Breast epithelium (tissue), 4 donors: ENCODE measurements at regions not wholly inside any gene's neighbourhood (a gene's known extent, or its start where the extent isn't known, plus 50 kb on each side); places are given as distances from the start of the nearest gene placed in this dataset.

Source experiments
- DNase-seq, 2 donors: peaks; one replicate each; pipeline ENCODE4 v3.0.0-alpha.2; 2019; ENCODE audit warnings: low spot score in 2 of 2
- H3K27ac ChIP-seq, 2 donors: fragments of 200-600 bp; sonication (generic) in 1 of 2; one replicate each; pipeline ENCODE4 v1.5.1; 2016 to 2019; ENCODE audit warnings: mild to moderate bottlenecking in 1 of 2
- H3K27me3 ChIP-seq, 2 donors: fragments of 200-600 bp; sonication (generic) in 1 of 2; one replicate each; pipeline versions ENCODE4 v1.5.1 to v1.6.0; 2017 to 2019; ENCODE audit warnings: control low read depth in 1 of 2, mild to moderate bottlenecking in 1 of 2
- H3K36me3 ChIP-seq: fragments of 200-600 bp; one replicate; pipeline ENCODE4 v1.5.1; 2019
- H3K4me1 ChIP-seq, 2 donors: fragments of 200-600 bp; sonication (generic); one replicate each; pipeline ENCODE4 v1.5.1; 2016 to 2019; ENCODE audit warnings: control low read depth in 1 of 2
- H3K4me3 ChIP-seq, 3 donors: fragments of 200-600 bp; sonication (generic); 1 replicate in 2 of 3; 2 replicates in 1 of 3; pipeline ENCODE4 v1.5.1; 2016 to 2019; ENCODE audit warnings: mild to moderate bottlenecking in 3 of 3, moderate library complexity in 2 of 3
- H3K9me3 ChIP-seq, 2 donors: fragments of 200-600 bp; sonication (generic) in 1 of 2; one replicate each; pipeline ENCODE4 v1.5.1; 2016 to 2019; ENCODE audit warnings: control low read depth in 1 of 2
- POLR2A ChIP-seq: fragments of 450-650 bp; IDR thresholded peaks from one replicate; pipeline ENCODE4 v1.6.1; 2016; ENCODE audit warnings: antibody characterized with exemption, mild to moderate bottlenecking, moderate library complexity
- POLR2AphosphoS5 ChIP-seq, 3 donors: sonication (generic); formaldehyde crosslinking; IDR thresholded peaks; one replicate each; pipeline ENCODE4 v1.6.1; 2017; ENCODE audit warnings: antibody characterized with exemption in 3 of 3
- intact Hi-C: fragments of 100-400 bp; cut with DNase I; formaldehyde crosslinking; loops from one replicate; pipeline ENCODE4 v1.15.1; 2023; ENCODE audit warnings: low total_unique reads
- TF ChIP-seq, protein P1 (sequence below), 3 donors: fragments of 450-650 bp; IDR thresholded peaks; one replicate each; pipeline ENCODE4 v1.5.1; 2016 to 2017; ENCODE audit warnings: antibody characterized with exemption in 3 of 3, mild to moderate bottlenecking in 3 of 3, moderate library complexity in 3 of 3

DNA sequence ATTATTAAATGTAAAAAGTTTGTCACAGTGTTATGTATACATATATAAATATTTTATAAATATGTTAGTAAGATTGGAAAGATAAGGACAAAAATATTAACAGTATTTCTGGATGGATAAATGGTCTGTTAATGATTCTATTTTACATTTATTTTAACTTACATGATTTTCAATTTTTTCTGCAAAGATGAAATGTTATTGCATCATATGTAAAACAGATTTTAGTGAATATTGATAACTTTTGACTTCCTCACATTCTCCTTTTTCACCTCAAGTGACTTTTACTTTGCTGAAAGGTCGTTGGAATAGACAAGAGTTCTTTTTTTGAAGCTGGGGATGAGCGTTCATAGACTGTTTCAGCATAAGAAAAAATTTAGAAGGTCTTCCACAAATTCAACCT lies 1554.7 kb upstream of the TENM4 start:
- intact Hi-C loops, result no loop called here
- Histone ChIP-seq H3K36me3 (no peaks in the 10 kb centered on the region), H3K9me3 (no peaks in the 10 kb centered on the region), H3K4me3 (no peak overlapping the region), H3K27me3 (no peaks in the 10 kb centered on the region), H3K27ac (no peak overlapping the region), H3K4me1 (no peaks in the 10 kb centered on the region)
- no peak for DNase-seq
- TF ChIP-seq POLR2A (no peak), POLR2AphosphoS5 (IDR thresholded peaks at IDR 0.05) (no peak)
- TF ChIP-seq, protein P1, sequence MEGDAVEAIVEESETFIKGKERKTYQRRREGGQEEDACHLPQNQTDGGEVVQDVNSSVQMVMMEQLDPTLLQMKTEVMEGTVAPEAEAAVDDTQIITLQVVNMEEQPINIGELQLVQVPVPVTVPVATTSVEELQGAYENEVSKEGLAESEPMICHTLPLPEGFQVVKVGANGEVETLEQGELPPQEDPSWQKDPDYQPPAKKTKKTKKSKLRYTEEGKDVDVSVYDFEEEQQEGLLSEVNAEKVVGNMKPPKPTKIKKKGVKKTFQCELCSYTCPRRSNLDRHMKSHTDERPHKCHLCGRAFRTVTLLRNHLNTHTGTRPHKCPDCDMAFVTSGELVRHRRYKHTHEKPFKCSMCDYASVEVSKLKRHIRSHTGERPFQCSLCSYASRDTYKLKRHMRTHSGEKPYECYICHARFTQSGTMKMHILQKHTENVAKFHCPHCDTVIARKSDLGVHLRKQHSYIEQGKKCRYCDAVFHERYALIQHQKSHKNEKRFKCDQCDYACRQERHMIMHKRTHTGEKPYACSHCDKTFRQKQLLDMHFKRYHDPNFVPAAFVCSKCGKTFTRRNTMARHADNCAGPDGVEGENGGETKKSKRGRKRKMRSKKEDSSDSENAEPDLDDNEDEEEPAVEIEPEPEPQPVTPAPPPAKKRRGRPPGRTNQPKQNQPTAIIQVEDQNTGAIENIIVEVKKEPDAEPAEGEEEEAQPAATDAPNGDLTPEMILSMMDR (IDR thresholded peaks at IDR 0.05), result no peak

DNA sequence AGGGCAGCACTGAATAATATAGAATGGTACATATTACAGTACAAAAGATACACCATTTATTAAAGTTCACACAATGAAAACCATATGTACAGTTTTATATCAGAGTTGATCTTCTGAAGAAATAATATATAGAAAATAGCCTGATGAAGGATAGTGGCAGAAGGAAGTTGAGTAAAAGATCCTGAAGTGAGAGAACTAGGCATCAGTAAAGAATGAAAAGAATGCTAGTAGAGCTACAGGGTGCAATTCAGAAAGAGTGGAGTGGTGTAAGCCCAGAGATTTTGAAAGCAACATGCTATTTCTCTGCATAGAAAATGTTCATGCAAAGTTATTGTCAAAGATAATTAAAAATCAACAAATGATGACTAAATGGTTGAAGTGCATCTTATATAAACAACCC lies 1552.7 kb upstream of the TENM4 start:
- Histone ChIP-seq H3K4me1 (no peaks in the 10 kb centered on the region), H3K9me3 (no peaks in the 10 kb centered on the region), H3K27ac (no peak overlapping the region), H3K36me3 (no peaks in the 10 kb centered on the region), H3K4me3 (no peak overlapping the region), H3K27me3 (no peaks in the 10 kb centered on the region)
- TF ChIP-seq, protein P1 (IDR thresholded peaks at IDR 0.05), result no peak
- TF ChIP-seq POLR2AphosphoS5 (IDR thresholded peaks at IDR 0.05) (no peak), POLR2A (no peak)
- DNase-seq, result no peak
- intact Hi-C loops, result no loop called here

DNA sequence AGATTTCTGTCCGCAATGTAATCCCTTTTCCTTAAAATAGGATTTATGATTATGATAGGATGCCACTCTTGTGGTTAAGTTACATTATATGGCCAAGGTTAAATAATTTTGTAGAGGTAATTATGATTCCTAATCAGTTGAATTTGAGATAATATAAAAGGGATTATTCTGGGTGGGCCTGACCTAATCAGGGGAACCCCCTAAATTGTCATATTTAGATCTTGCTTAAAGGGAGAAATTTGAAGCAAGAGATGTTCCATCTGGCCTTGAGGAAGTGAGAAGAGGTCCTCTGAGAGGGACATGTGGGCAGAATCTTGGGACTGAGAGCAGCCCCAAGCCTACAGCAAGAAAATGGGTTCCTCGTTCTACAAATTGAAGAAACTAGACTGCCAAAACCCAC lies 1550.1 kb upstream of the TENM4 start:
- intact Hi-C loops, result no loop called here
- H3K9me3 ChIP-seq, result no peaks in the 10 kb centered on the region
- H3K36me3 ChIP-seq, result no peaks in the 10 kb centered on the region
- DNase-seq, result no peak
- no peaks in the 10 kb centered on the region for H3K27me3 ChIP-seq
- no peak overlapping the region for H3K27ac ChIP-seq
- H3K4me1 ChIP-seq, result no peaks in the 10 kb centered on the region
- H3K4me3 ChIP-seq, result no peak overlapping the region
- TF ChIP-seq, protein P1 (IDR thresholded peaks at IDR 0.05), result no peak
- TF ChIP-seq POLR2AphosphoS5 (IDR thresholded peaks at IDR 0.05) (no peak), POLR2A (no peak)

DNA sequence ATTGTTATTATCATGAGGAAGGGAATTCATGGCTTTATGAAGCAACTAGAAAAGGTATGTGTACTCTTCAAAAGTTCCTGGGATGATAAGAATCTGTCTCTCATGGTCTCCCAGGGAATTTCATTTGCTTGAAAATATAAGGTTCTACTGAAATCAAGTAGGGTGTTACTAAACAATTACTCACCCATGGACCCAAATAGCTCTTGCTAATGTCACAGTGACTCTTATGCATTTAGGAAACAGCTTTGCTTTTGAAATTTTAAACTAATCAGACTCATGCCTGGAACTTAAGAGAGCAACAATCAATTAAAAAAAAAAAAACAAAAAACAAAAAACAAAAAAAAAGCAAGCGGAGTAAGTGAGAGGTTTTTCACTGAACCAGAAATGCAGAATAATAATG lies 1546.3 kb upstream of the TENM4 start:
- no peak for TF ChIP-seq POLR2A
- Histone ChIP-seq H3K27ac (no peak overlapping the region), H3K27me3 (no peaks in the 10 kb centered on the region), H3K4me3 (no peak overlapping the region), H3K9me3 (no peaks in the 10 kb centered on the region), H3K36me3 (no peaks in the 10 kb centered on the region), H3K4me1 (no peaks in the 10 kb centered on the region)
- no peak for DNase-seq
- intact Hi-C loops, result loop anchor here (10.0 kb wide), 1 partner anchor 698 kb away; no protein-coding TSS in a partner anchor

DNA sequence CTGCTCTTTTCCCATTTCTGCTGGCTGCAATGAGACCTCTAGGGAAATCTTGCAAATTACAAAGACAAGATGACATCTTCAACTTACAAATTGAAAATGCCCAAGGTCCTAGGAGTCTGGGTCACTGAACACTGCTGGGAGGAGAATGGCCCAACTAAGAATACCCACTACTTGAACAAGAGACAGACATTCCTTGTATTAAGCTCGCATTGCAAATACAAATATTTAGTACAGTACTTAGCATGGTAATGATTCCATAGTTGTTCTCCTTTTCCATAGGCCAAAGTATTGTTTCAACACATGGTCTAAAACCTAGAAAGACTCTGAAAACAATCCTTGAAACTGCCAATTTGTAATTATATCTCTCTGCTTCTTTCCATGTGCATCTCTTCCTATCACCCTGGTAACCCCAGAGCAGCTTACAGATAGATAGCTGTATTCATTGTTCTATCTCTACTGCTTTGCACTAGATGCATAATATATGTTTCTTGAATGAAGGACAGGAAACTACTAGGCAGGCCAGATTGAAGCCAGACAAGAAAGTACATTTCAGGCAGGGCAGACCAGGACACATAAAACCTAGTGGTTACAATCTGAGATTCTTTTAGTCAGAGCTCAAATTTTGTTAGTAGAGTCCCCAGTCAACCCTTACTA lies 1545.7 kb upstream of the TENM4 start:
- Histone ChIP-seq H3K27ac (no peak overlapping the region), H3K9me3 (no peaks in the 10 kb centered on the region), H3K27me3 (no peaks in the 10 kb centered on the region), H3K4me3 (no peak overlapping the region), H3K4me1 (no peaks in the 10 kb centered on the region), H3K36me3 (no peaks in the 10 kb centered on the region)
- intact Hi-C loops, result loop anchor here (10.0 kb wide), 1 partner anchor 698 kb away; no protein-coding TSS in a partner anchor
- no peak for DNase-seq
- TF ChIP-seq POLR2A (no peak), POLR2AphosphoS5 (IDR thresholded peaks at IDR 0.05) (no peak)
- TF ChIP-seq, protein P1 (IDR thresholded peaks at IDR 0.05), result no peak
